Smooth muscle cell (in vitro differentiated cells): ENCODE measurements at regions not wholly inside any gene's neighbourhood (a gene's known extent, or its start where the extent isn't known, plus 50 kb on each side); places are given as distances from the start of the nearest gene placed in this dataset.

Experiments used
- DNase-seq: peaks from one replicate; lab custom pipeline; 2025; ENCODE audit not compliant: unreplicated experiment; lab: John Stamatoyannopoulos, UW
- H2AFZ ChIP-seq: fragments of 200-600 bp; sonication (generic); 2 replicates; pipeline ENCODE4 v1.6.0; 2016; ENCODE audit warnings: antibody characterized with exemption, low read depth, mild to moderate bottlenecking
- H3F3A ChIP-seq: fragments of 200-600 bp; sonication (generic); 2 replicates; pipeline ENCODE4 v1.6.0; 2017; ENCODE audit warnings: antibody characterized with exemption, low read depth
- H3K27ac ChIP-seq: fragments of 200-600 bp; sonication (generic); 2 replicates; pipeline ENCODE4 v1.5.1; 2016; ENCODE audit warnings: low read depth, mild to moderate bottlenecking
- H3K27me3 ChIP-seq: fragments of 200-600 bp; sonication (generic); 2 replicates; pipeline ENCODE4 v1.6.1; 2016; ENCODE audit warnings: low read depth, mild to moderate bottlenecking
- H3K36me3 ChIP-seq: fragments of 200-600 bp; sonication (generic); 2 replicates; pipeline ENCODE4 v1.5.1; 2016; ENCODE audit warnings: low read depth
- H3K4me1 ChIP-seq: fragments of 200-600 bp; sonication (generic); 2 replicates; pipeline ENCODE4 v1.5.1; 2016; ENCODE audit warnings: low read depth
- H3K4me2 ChIP-seq: fragments of 200-600 bp; sonication (generic); 2 replicates; pipeline ENCODE4 v1.6.0; 2016; ENCODE audit warnings: mild to moderate bottlenecking
- H3K4me3 ChIP-seq: fragments of 200-600 bp; sonication (generic); 2 replicates; pipeline ENCODE4 v1.5.1; 2016; ENCODE audit warnings: mild to moderate bottlenecking
- H3K79me2 ChIP-seq: fragments of 200-600 bp; sonication (generic); 2 replicates; pipeline ENCODE4 v1.6.0; 2016; ENCODE audit warnings: low read depth, mild to moderate bottlenecking
- H3K9ac ChIP-seq: fragments of 200-600 bp; sonication (generic); 2 replicates; pipeline ENCODE4 v1.6.0; 2016; ENCODE audit warnings: low read depth
- H3K9me3 ChIP-seq: fragments of 200-600 bp; sonication (generic); replicated peaks from 2 replicates; pipeline ENCODE4 v1.5.1; 2016; ENCODE audit warnings: low read depth
- H4K20me1 ChIP-seq: fragments of 200-600 bp; sonication (generic); 2 replicates; pipeline ENCODE4 v1.6.0; 2016; ENCODE audit warnings: low read depth
- CTCF ChIP-seq: fragments of 200-600 bp; sonication (generic); IDR thresholded peaks from 2 replicates; pipeline ENCODE4 v1.5.1; 2017; ENCODE audit warnings: borderline replicate concordance, mild to moderate bottlenecking, antibody characterized with exemption; ENCODE audit not compliant: insufficient read depth, poor library complexity, severe bottlenecking
- WGBS: methylation state at CpG from one replicate; pipeline ENCODE4 v1.1.7; 2016; ENCODE audit warnings: low lambda C conversion rate; 5-methylcytosine and 5-hydroxymethylcytosine counted together

- H3K4me2 ChIP-seq = no peak overlapping the region
- peak overlapping the region; percentile 77 for H2AFZ ChIP-seq
- 50% methylated on average over 6 of the region's 6 CpGs for WGBS
- no peak overlapping the region for H3K27ac ChIP-seq
- no peak overlapping the region for H3K9ac ChIP-seq
- no peaks in the 10 kb centered on the region for H3F3A ChIP-seq
- no peak for DNase-seq
- no peaks in the 10 kb centered on the region for H4K20me1 ChIP-seq
- peaks cover 37% of the 10 kb centered on the region for H3K27me3 ChIP-seq
- H3K36me3 ChIP-seq = no peaks in the 10 kb centered on the region
- H3K9me3 ChIP-seq = no peaks in the 10 kb centered on the region
- H3K4me1 ChIP-seq = no peaks in the 10 kb centered on the region
- H3K4me3 ChIP-seq = peak overlapping the region; percentile 2
- peak; percentile 14 for TF ChIP-seq CTCF
- no peaks in the 10 kb centered on the region for H3K79me2 ChIP-seq
Measured at GRCh38 chr13:27869436-27870095, 50.2 kb upstream of the PDX1 start.
